ENCODE measurements at regions not wholly inside any gene's neighbourhood (a gene's known extent, or its start where the extent isn't known, plus 50 kb on each side); places are given as distances from the start of the nearest gene placed in this dataset.

GRCh38 chr3:146739203-146739671, 134.1 kb upstream of the PLSCR5 start:
- H3K9ac ChIP-seq, result no peak overlapping the region
- no peak overlapping the region for H3K4me2 ChIP-seq
- no peaks in the 10 kb centered on the region for H3K27me3 ChIP-seq (ENCODE audit: insufficient read depth)
- H3K4me1 ChIP-seq (ENCODE audit: control insufficient read depth in 1 of 2, insufficient read depth in 2 of 2, low read depth in 1 of 2, low read length in 1 of 2), result no peaks in the 10 kb centered on the region
- 10% methylated on average over 6 of the region's 6 CpGs for WGBS (ENCODE audit: low lambda C conversion rate)
- DNase-seq, result no peak
- ChIA-PET CTCF (no interaction called here), POLR2A (no interaction called here)
- no peak overlapping the region for H3K4me3 ChIP-seq (ENCODE audit: low read depth in 2 of 2, low read length in 1 of 2)
- no peaks in the 10 kb centered on the region for H3F3A ChIP-seq (replicated peaks; ENCODE audit: insufficient read depth)
- no peak overlapping the region for H2AFZ ChIP-seq (ENCODE audit: low read depth)
- H3K9me2 ChIP-seq, result no peaks in the 10 kb centered on the region
- TF ChIP-seq NFIC (IDR thresholded peaks at IDR 0.05; ENCODE audit: borderline replicate concordance) (no peak), RXRA (IDR thresholded peaks at IDR 0.05; ENCODE audit: borderline replicate concordance, low read depth) (no peak), NRF1 (IDR thresholded peaks at IDR 0.05; ENCODE audit: low read depth, low read length) (no peak), CTCF (IDR thresholded peaks at IDR 0.05) (no peak), MEF2A (IDR thresholded peaks at IDR 0.05; ENCODE audit: borderline replicate concordance, low read depth) (no peak), JUND (IDR thresholded peaks at IDR 0.05) (no peak), IRF3 (IDR thresholded peaks at IDR 0.05; ENCODE audit: low read depth, low read length) (no peak), CHD2 (IDR thresholded peaks at IDR 0.05; ENCODE audit: low read length, partially characterized antibody) (no peak), FOSL2 (IDR thresholded peaks at IDR 0.05; ENCODE audit: borderline replicate concordance, low read depth) (no peak)
- TF ChIP-seq, protein P1, sequence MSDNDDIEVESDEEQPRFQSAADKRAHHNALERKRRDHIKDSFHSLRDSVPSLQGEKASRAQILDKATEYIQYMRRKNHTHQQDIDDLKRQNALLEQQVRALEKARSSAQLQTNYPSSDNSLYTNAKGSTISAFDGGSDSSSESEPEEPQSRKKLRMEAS (IDR thresholded peaks at IDR 0.05; ENCODE audit: low read depth), result no peak
- no peaks in the 10 kb centered on the region for H3K36me3 ChIP-seq (replicated peaks in 1 of 2; ENCODE audit: control insufficient read depth in 1 of 2, insufficient read depth in 2 of 2, low read length in 1 of 2)
- H4K20me1 ChIP-seq (ENCODE audit: insufficient read depth), result no peaks in the 10 kb centered on the region
- no peaks in the 10 kb centered on the region for H3K9me3 ChIP-seq
- no peak overlapping the region for H3K27ac ChIP-seq (ENCODE audit: low read depth in 2 of 2, low read length in 1 of 2)
- no peaks in the 10 kb centered on the region; the same call in 1 of the 2 replicates for H3K79me2 ChIP-seq (ENCODE audit: insufficient read depth)

- H4K20me1 ChIP-seq (ENCODE audit: insufficient read depth), result no peaks in the 10 kb centered on the region
- CTCF ChIA-PET, result no interaction called here
- POLR2A ChIA-PET, result no interaction called here
- H3K4me3 ChIP-seq (ENCODE audit: low read depth in 2 of 2, low read length in 1 of 2), result no peak overlapping the region
- H3K27me3 ChIP-seq (ENCODE audit: insufficient read depth), result no peaks in the 10 kb centered on the region
- H3K4me2 ChIP-seq, result no peak overlapping the region
- no peak for DNase-seq
- WGBS (ENCODE audit: low lambda C conversion rate), result 14% methylated on average over 6 of the region's 6 CpGs
- H3F3A ChIP-seq (replicated peaks; ENCODE audit: insufficient read depth), result no peaks in the 10 kb centered on the region
- H3K27ac ChIP-seq (ENCODE audit: low read depth in 2 of 2, low read length in 1 of 2), result no peak overlapping the region
- no peak for TF ChIP-seq REST (IDR thresholded peaks at IDR 0.05; ENCODE audit: low read depth, low read length)
- no peak for TF ChIP-seq ZBTB33 (IDR thresholded peaks at IDR 0.05; ENCODE audit: borderline replicate concordance, low read depth)
- TF ChIP-seq MXI1 (IDR thresholded peaks at IDR 0.05; ENCODE audit: low read depth, low read length), result no peak
- TF ChIP-seq FOSL2 (IDR thresholded peaks at IDR 0.05; ENCODE audit: borderline replicate concordance, low read depth), result no peak
- TF ChIP-seq TEAD4 (IDR thresholded peaks at IDR 0.05; ENCODE audit: borderline replicate concordance, insufficient read depth), result no peak
- TF ChIP-seq, protein P1 (IDR thresholded peaks at IDR 0.05; ENCODE audit: low read depth), result no peak
- TF ChIP-seq NRF1 (IDR thresholded peaks at IDR 0.05; ENCODE audit: low read depth, low read length), result no peak
- no peak for TF ChIP-seq JUND (IDR thresholded peaks at IDR 0.05)
- TF ChIP-seq RXRA (IDR thresholded peaks at IDR 0.05; ENCODE audit: borderline replicate concordance, low read depth), result no peak
- TF ChIP-seq FOXM1 (IDR thresholded peaks at IDR 0.05; ENCODE audit: low read depth), result no peak
- TF ChIP-seq EP300 (IDR thresholded peaks at IDR 0.05; ENCODE audit: borderline replicate concordance in 1 of 2, low read depth in 1 of 2, low read length in 1 of 2), result no peak
- no peaks in the 10 kb centered on the region; the same call in 1 of the 2 replicates for H3K79me2 ChIP-seq (ENCODE audit: insufficient read depth)
- no peaks in the 10 kb centered on the region for H3K9me3 ChIP-seq
- H3K36me3 ChIP-seq (replicated peaks in 1 of 2; ENCODE audit: control insufficient read depth in 1 of 2, insufficient read depth in 2 of 2, low read length in 1 of 2), result no peaks in the 10 kb centered on the region
- H2AFZ ChIP-seq (ENCODE audit: low read depth), result no peak overlapping the region; the same call in 1 of the 2 replicates
- H3K4me1 ChIP-seq (ENCODE audit: control insufficient read depth in 1 of 2, insufficient read depth in 2 of 2, low read depth in 1 of 2, low read length in 1 of 2), result no peaks in the 10 kb centered on the region
- no peaks in the 10 kb centered on the region for H3K9me2 ChIP-seq
- no peak overlapping the region for H3K9ac ChIP-seq
Measured at GRCh38 chr3:146732325-146732724, 127.2 kb upstream of the PLSCR5 start.

Data from SK-N-SH (cell line).